ENCODE measurements at regions not wholly inside any gene's neighbourhood (a gene's known extent, or its start where the extent isn't known, plus 50 kb on each side); places are given as distances from the start of the nearest gene placed in this dataset.

GRCh38 chr4:182174979-182175378 is 68.2 kb upstream of the TENM3 start:
- TF ChIP-seq CTCF (IDR thresholded peaks at IDR 0.05; ENCODE audit: low read depth, low read length, missing control alignments), result no peak
- in situ Hi-C loops (cut with HindIII; ENCODE audit: low sequenced_read_pairs), result no loop called here
- no peak for DNase-seq (ENCODE audit: low read depth)

GRCh38 chr4:182175788-182176519 is 67.2 kb upstream of the TENM3 start:
- no peak overlapping the region for H3K4me3 ChIP-seq (ENCODE audit: low read depth, low read length)
- in situ Hi-C loops (cut with HindIII; ENCODE audit: low sequenced_read_pairs), result no loop called here
- TF ChIP-seq CTCF (IDR thresholded peaks at IDR 0.05; ENCODE audit: low read depth, low read length, missing control alignments), result no peak
- no peak for DNase-seq (ENCODE audit: low read depth)

More at GRCh38 chr4:182174979-182175378, 68.2 kb upstream of the TENM3 start:
- H3K4me3 ChIP-seq (ENCODE audit: low read depth, low read length), result no peak overlapping the region

GRCh38 chr4:182177166-182177565 is 66.0 kb upstream of the TENM3 start:
- no peak for TF ChIP-seq CTCF (IDR thresholded peaks at IDR 0.05; ENCODE audit: low read depth, low read length, missing control alignments)
- in situ Hi-C loops (cut with HindIII; ENCODE audit: low sequenced_read_pairs), result no loop called here
- DNase-seq (ENCODE audit: low read depth), result no peak
- H3K4me3 ChIP-seq (ENCODE audit: low read depth, low read length), result no peak overlapping the region

GRCh38 chr4:182179105-182179504 is 64.1 kb upstream of the TENM3 start:
- in situ Hi-C loops (cut with HindIII; ENCODE audit: low sequenced_read_pairs), result no loop called here

GRCh38 chr4:182179751-182180150 is 63.5 kb upstream of the TENM3 start:
- H3K4me3 ChIP-seq (ENCODE audit: low read depth, low read length), result no peak overlapping the region

More at GRCh38 chr4:182179105-182179504, 64.1 kb upstream of the TENM3 start:
- no peak for TF ChIP-seq CTCF (IDR thresholded peaks at IDR 0.05; ENCODE audit: low read depth, low read length, missing control alignments)
- no peak overlapping the region for H3K4me3 ChIP-seq (ENCODE audit: low read depth, low read length)
- DNase-seq (ENCODE audit: low read depth), result peak; percentile 67

GRCh38 chr4:182185491-182185890 is 57.7 kb upstream of the TENM3 start:
- no peak for TF ChIP-seq CTCF (IDR thresholded peaks at IDR 0.05; ENCODE audit: low read depth, low read length, missing control alignments)
- in situ Hi-C loops (cut with HindIII; ENCODE audit: low sequenced_read_pairs), result no loop called here
- no peak overlapping the region for H3K4me3 ChIP-seq (ENCODE audit: low read depth, low read length)
- no peak for DNase-seq (ENCODE audit: low read depth)

More at GRCh38 chr4:182179751-182180150, 63.5 kb upstream of the TENM3 start:
- in situ Hi-C loops (cut with HindIII; ENCODE audit: low sequenced_read_pairs), result no loop called here
- TF ChIP-seq CTCF (IDR thresholded peaks at IDR 0.05; ENCODE audit: low read depth, low read length, missing control alignments), result no peak
- no peak for DNase-seq (ENCODE audit: low read depth)

Data from astrocyte of the cerebellum (primary cell).